ENCODE measurements at regions not wholly inside any gene's neighbourhood (a gene's known extent, or its start where the extent isn't known, plus 50 kb on each side); places are given as distances from the start of the nearest gene placed in this dataset.

DNA sequence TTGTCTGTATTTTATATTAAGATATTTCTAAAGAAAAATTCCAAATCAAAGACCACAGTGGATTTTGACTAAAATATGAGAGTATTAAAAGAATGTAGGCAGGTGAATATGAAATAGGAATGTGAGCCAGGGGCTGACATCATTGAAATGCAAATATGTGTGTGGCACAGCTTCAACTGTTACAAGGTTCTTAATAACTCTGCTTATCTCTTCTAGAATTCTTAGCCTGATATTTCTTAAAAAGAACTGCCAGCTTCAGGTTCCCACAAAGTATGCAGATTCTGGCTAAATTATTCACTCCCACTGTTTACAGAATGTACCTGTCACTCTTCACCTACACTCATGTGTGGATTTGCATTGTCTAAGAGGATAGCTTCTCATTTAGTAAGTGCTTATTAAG lies 274.4 kb downstream of the DIRAS2 start:
- no peaks in the 10 kb centered on the region for H4K20me1 ChIP-seq (ENCODE audit: low read depth, low read length)
- H3K9me3 ChIP-seq (ENCODE audit: insufficient read depth, low read length): no peaks in the 10 kb centered on the region
- H3K4me3 ChIP-seq (ENCODE audit: insufficient read depth, low read length, poor library complexity, severe bottlenecking): no peak overlapping the region
- H3K4me2 ChIP-seq (ENCODE audit: low read depth, low read length, poor library complexity, severe bottlenecking): no peak overlapping the region
- H3F3A ChIP-seq (ENCODE audit: insufficient read depth): no peaks in the 10 kb centered on the region
- no peaks in the 10 kb centered on the region for H3K9me2 ChIP-seq (replicated peaks; ENCODE audit: insufficient read depth, low read length)
- H3K27me3 ChIP-seq (ENCODE audit: low read length): no peaks in the 10 kb centered on the region
- TF ChIP-seq EZH2phosphoT487 (conservative IDR thresholded peaks at IDR 0.05; ENCODE audit: low read length): no peak
- TF ChIP-seq, protein P1, sequence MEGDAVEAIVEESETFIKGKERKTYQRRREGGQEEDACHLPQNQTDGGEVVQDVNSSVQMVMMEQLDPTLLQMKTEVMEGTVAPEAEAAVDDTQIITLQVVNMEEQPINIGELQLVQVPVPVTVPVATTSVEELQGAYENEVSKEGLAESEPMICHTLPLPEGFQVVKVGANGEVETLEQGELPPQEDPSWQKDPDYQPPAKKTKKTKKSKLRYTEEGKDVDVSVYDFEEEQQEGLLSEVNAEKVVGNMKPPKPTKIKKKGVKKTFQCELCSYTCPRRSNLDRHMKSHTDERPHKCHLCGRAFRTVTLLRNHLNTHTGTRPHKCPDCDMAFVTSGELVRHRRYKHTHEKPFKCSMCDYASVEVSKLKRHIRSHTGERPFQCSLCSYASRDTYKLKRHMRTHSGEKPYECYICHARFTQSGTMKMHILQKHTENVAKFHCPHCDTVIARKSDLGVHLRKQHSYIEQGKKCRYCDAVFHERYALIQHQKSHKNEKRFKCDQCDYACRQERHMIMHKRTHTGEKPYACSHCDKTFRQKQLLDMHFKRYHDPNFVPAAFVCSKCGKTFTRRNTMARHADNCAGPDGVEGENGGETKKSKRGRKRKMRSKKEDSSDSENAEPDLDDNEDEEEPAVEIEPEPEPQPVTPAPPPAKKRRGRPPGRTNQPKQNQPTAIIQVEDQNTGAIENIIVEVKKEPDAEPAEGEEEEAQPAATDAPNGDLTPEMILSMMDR (IDR thresholded peaks at IDR 0.05; ENCODE audit: insufficient read depth, low read length, poor library complexity, severe bottlenecking): no peak
- H3K36me3 ChIP-seq (ENCODE audit: low read length): no peaks in the 10 kb centered on the region
- no peak overlapping the region for H2AFZ ChIP-seq (ENCODE audit: low read depth, low read length, severe bottlenecking)
- H3K27ac ChIP-seq (ENCODE audit: low read depth, low read length): no peak overlapping the region
- H3K9ac ChIP-seq (ENCODE audit: low read length): no peak overlapping the region
- H3K79me2 ChIP-seq (ENCODE audit: insufficient read depth, low read length): no peaks in the 10 kb centered on the region

DNA sequence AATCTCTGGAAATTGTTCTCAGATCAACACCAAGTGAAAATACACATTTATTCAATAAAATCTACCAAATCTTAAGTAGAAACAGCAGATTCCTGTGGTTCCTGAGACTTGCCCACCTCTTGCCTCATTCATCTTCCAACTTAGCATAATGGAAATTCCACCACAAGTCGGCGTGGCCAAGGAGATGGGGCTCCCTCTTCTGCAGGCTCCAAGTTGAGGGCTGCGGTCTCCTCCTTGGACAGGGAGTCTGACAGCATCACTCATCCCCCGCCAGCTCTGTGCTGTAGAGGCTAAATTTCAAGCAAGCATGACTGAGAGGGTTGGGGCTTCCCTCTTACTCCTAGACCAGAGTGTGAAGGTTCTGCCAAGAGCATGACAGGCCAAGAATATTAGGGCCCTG lies 273.7 kb downstream of the DIRAS2 start:
- Histone ChIP-seq H4K20me1 (ENCODE audit: low read depth, low read length) (no peaks in the 10 kb centered on the region), H3K36me3 (ENCODE audit: low read length) (no peaks in the 10 kb centered on the region), H3K79me2 (ENCODE audit: insufficient read depth, low read length) (no peaks in the 10 kb centered on the region), H2AFZ (ENCODE audit: low read depth, low read length, severe bottlenecking) (no peak overlapping the region), H3K9ac (ENCODE audit: low read length) (no peak overlapping the region), H3K4me3 (ENCODE audit: insufficient read depth, low read length, poor library complexity, severe bottlenecking) (no peak overlapping the region), H3K4me2 (ENCODE audit: low read depth, low read length, poor library complexity, severe bottlenecking) (no peak overlapping the region), H3F3A (ENCODE audit: insufficient read depth) (no peaks in the 10 kb centered on the region), H3K27ac (ENCODE audit: low read depth, low read length) (no peak overlapping the region), H3K27me3 (ENCODE audit: low read length) (no peaks in the 10 kb centered on the region), H3K9me3 (ENCODE audit: insufficient read depth, low read length) (no peaks in the 10 kb centered on the region), H3K9me2 (replicated peaks; ENCODE audit: insufficient read depth, low read length) (no peaks in the 10 kb centered on the region)
- TF ChIP-seq, protein P1 (IDR thresholded peaks at IDR 0.05; ENCODE audit: insufficient read depth, low read length, poor library complexity, severe bottlenecking): no peak
- TF ChIP-seq EZH2phosphoT487 (conservative IDR thresholded peaks at IDR 0.05; ENCODE audit: low read length): no peak

DNA sequence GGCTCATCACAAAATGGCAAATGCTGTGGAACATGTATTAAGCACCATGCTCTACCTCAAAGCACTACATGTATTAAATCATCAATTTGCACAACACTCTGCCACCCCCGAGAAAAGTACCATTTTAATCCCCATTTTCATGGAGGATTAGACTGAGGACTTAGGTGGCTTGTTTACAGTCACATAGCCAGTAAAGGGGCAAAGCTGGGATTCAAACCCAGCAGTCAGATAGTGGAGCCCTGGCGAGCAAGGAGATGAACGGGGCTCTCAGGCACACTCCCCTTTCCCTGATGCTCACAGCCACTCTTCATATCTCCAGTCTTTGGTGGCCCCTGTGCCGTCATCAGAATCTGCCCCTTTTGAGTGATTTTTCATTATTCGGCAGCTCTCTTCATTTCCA lies 262.9 kb downstream of the DIRAS2 start:
- H3K36me3 ChIP-seq (ENCODE audit: low read length): no peaks in the 10 kb centered on the region
- H3K27me3 ChIP-seq (ENCODE audit: low read length): no peaks in the 10 kb centered on the region
- H3K9me2 ChIP-seq (replicated peaks; ENCODE audit: insufficient read depth, low read length): no peaks in the 10 kb centered on the region
- no peaks in the 10 kb centered on the region for H4K20me1 ChIP-seq (ENCODE audit: low read depth, low read length)
- H3K4me2 ChIP-seq (ENCODE audit: low read depth, low read length, poor library complexity, severe bottlenecking): no peak overlapping the region
- no peaks in the 10 kb centered on the region for H3K79me2 ChIP-seq (ENCODE audit: insufficient read depth, low read length)
- no peak overlapping the region for H3K9ac ChIP-seq (ENCODE audit: low read length)
- H3K9me3 ChIP-seq (ENCODE audit: insufficient read depth, low read length): no peaks in the 10 kb centered on the region
- no peak overlapping the region for H3K27ac ChIP-seq (ENCODE audit: low read depth, low read length)
- TF ChIP-seq, protein P1 (IDR thresholded peaks at IDR 0.05; ENCODE audit: insufficient read depth, low read length, poor library complexity, severe bottlenecking): no peak
- TF ChIP-seq EZH2phosphoT487 (conservative IDR thresholded peaks at IDR 0.05; ENCODE audit: low read length): no peak
- no peak overlapping the region for H2AFZ ChIP-seq (ENCODE audit: low read depth, low read length, severe bottlenecking)
- H3K4me3 ChIP-seq (ENCODE audit: insufficient read depth, low read length, poor library complexity, severe bottlenecking): no peak overlapping the region
- no peaks in the 10 kb centered on the region for H3F3A ChIP-seq (ENCODE audit: insufficient read depth)

Measured in SU-DHL-6 (cell line).